ENCODE measurements at regions not wholly inside any gene's neighbourhood (a gene's known extent, or its start where the extent isn't known, plus 50 kb on each side); places are given as distances from the start of the nearest gene placed in this dataset.

DNA sequence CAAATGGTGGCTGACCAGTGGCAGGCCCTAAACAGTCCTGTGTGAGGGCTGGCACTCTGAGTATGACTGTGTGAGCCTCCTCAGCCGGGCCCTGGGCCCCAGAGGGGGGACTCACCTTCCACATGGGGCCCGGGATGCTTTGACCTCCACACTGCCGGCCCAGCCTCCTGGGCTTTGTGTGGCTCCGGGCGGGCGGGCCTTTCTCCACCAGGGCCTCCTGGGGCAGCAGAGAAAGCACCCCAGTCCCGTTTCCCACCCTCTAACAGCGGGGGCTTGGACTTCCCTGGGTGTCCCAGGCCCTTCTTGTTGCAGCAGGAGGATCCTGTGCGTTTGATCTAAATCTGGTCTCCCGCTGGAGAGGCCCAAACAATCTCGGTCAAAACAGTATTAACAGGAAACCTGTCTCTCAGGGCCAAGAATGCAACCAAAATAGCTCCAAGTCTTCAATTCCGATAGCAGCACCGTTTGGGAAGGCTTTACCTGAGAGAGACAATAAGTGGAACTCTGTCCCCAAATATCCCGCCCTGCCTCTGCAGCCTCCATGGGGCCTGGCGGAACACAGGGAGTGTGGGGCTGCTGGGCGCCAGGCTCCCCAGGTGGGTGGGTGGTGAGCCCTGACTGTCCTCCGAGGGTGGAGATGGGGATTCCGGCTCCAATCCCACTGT is 104.8 kb upstream of the ZNF32 start:
- no peak overlapping the region for H3K4me3 ChIP-seq (replicated peaks; ENCODE audit: low read depth, low read length)
- TF ChIP-seq CTCF (IDR thresholded peaks at IDR 0.05; ENCODE audit: low read length, missing control alignments), result no peak
- DNase-seq (ENCODE audit: low read depth), result no peak

DNA sequence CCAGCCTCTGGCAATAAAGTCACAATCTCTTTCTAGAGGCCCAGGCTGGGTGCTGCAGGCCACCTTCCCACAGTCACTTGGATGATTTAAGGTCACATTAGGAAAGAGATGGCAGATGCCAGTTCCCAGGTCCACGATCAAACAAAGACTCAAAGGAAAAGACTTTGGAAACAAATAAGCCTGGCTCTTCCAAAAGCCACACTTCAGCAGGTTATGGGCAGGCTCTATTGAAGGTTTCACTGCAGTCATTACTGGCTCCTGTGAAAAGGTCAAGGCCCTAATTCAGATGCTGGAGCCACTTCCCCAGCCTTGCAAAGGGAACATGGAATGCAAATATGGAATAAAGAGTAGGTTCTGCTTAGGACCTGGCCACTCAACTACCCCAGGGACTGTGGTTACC is 104.0 kb upstream of the ZNF32 start:
- TF ChIP-seq CTCF (IDR thresholded peaks at IDR 0.05; ENCODE audit: low read length, missing control alignments), result no peak
- no peak for DNase-seq (ENCODE audit: low read depth)
- H3K4me3 ChIP-seq (replicated peaks; ENCODE audit: low read depth, low read length), result no peak overlapping the region

GRCh38 chr10:43751646-43752045 is 103.0 kb upstream of the ZNF32 start:
- no peak overlapping the region for H3K4me3 ChIP-seq (replicated peaks; ENCODE audit: low read depth, low read length)
- DNase-seq (ENCODE audit: low read depth), result no peak
- no peak for TF ChIP-seq CTCF (IDR thresholded peaks at IDR 0.05; ENCODE audit: low read length, missing control alignments)

GRCh38 chr10:43749940-43750552 is 101.4 kb upstream of the ZNF32 start:
- TF ChIP-seq CTCF (IDR thresholded peaks at IDR 0.05; ENCODE audit: low read length, missing control alignments), result no peak
- DNase-seq (ENCODE audit: low read depth), result peak; percentile 10
- no peak overlapping the region for H3K4me3 ChIP-seq (replicated peaks; ENCODE audit: low read depth, low read length)

DNA sequence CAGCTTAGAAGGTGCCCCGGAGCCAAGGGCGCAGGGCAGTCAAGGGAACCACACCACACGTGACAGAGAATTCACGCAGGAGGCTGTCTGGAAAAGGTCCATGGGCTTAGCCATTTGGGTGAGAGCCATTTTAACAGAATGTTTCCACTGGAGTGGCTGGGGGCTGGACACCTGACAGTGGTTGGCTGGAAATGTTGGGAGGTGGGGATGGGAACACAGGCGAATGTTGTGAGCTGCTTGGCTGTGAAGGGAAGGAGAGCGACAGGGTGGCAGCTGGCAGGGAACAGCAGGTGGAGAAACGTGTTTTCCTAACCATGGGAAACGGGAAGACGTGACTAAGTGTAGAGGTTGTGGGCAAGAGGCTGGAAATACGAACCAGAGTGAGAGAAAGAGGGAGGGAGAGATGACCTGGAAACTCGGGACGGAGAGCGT is 100.5 kb upstream of the ZNF32 start:
- no peak for DNase-seq (ENCODE audit: low read depth)
- no peak for TF ChIP-seq CTCF (IDR thresholded peaks at IDR 0.05; ENCODE audit: low read length, missing control alignments)
- H3K4me3 ChIP-seq (replicated peaks; ENCODE audit: low read depth, low read length), result no peak overlapping the region

- H3K4me3 ChIP-seq (replicated peaks; ENCODE audit: low read depth, low read length), result no peak overlapping the region
- DNase-seq (ENCODE audit: low read depth), result no peak
- TF ChIP-seq CTCF (IDR thresholded peaks at IDR 0.05; ENCODE audit: low read length, missing control alignments), result no peak
Observed at GRCh38 chr10:43748560-43748959, 99.9 kb upstream of the ZNF32 start.

DNA sequence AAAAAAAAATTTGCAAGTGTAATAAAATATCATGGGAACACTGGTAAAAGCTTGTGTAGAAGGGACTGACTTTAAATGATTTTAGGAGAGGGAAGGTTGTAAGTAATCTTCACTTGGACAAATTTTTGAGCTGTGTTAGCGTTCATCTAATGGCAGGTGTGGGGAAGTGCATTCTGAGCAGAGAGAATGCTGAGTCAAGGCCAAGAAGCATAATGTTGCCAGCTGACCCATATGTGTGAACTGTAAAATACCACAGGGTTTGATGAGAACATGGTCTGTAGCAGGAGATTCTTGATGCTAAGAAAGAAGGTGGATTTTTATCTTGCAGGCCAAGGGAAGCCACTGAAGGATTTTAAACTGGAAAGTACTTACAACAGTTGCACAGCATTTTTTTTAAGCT is 98.2 kb upstream of the ZNF32 start:
- no peak overlapping the region for H3K4me3 ChIP-seq (replicated peaks; ENCODE audit: low read depth, low read length)
- TF ChIP-seq CTCF (IDR thresholded peaks at IDR 0.05; ENCODE audit: low read length, missing control alignments), result no peak
- DNase-seq (ENCODE audit: low read depth), result no peak

All from fibroblast of pulmonary artery (primary cell).